Panc1 (cell line): ENCODE measurements at regions not wholly inside any gene's neighbourhood (a gene's known extent, or its start where the extent isn't known, plus 50 kb on each side); places are given as distances from the start of the nearest gene placed in this dataset.

Experiments
- ATAC-seq: fragments of 200-7000 bp; cut with Tn5 transposase; 2 replicates; pipeline ENCODE4 v1.9.1; 2020; ENCODE audit warnings: mild to moderate bottlenecking, moderate library complexity
- BruUV-seq: library from RNA; stranded (reverse); fragments of 400-500 nt; replicated peaks from 2 replicates; lab custom pipeline; 2021; lab: Mats Ljungman, UMichigan
- CTCF ChIA-PET: fragments of 300-600 bp; sonication (Branson Sonifier 250); formaldehyde crosslinking; loops from one replicate; lab custom pipeline; 2022; ENCODE audit warnings: antibody characterized with exemption; lab: Charles Lee
- POLR2A ChIA-PET: fragments of 300-600 bp; sonication (Branson Sonifier 250); formaldehyde crosslinking; loops from one replicate; lab custom pipeline; 2022; ENCODE audit warnings: antibody characterized with exemption; lab: Charles Lee
- DNase-seq: peaks from one replicate; pipeline ENCODE4 v3.0.0-alpha.2; 2010; ENCODE audit warnings: low read depth, low spot score
- H3K27ac ChIP-seq: 2 replicates; pipeline ENCODE4 v1.5.1; 2011; ENCODE audit warnings: mild to moderate bottlenecking, low read length, inconsistent platforms
- H3K27me3 ChIP-seq: fragments of 200-500 bp; sonication (Bioruptor generic); 2 replicates; pipeline ENCODE4 v1.6.0; 2014; ENCODE audit warnings: low read length, inconsistent platforms; ENCODE audit not compliant: control insufficient read depth, insufficient read depth
- H3K36me3 ChIP-seq: fragments of 200-500 bp; sonication (Bioruptor generic); 2 replicates; pipeline ENCODE4 v1.5.1; 2014; ENCODE audit warnings: inconsistent platforms, mild to moderate bottlenecking, low read length, moderate library complexity; ENCODE audit not compliant: control insufficient read depth, insufficient read depth
- H3K4me1 ChIP-seq: 2 replicates; pipeline ENCODE4 v1.5.1; 2011; ENCODE audit warnings: inconsistent platforms, mild to moderate bottlenecking, low read length, moderate library complexity; ENCODE audit not compliant: control insufficient read depth, insufficient read depth
- H3K4me3 ChIP-seq, 2 experiments: 2 replicates each; pipeline ENCODE4 v1.5.1; 2011 to 2012; ENCODE audit warnings: low read depth in 2 of 2, low read length in 2 of 2, mild to moderate bottlenecking in 2 of 2, inconsistent platforms in 1 of 2, moderate library complexity in 1 of 2
- H3K9me3 ChIP-seq: fragments of 200-500 bp; sonication (Bioruptor generic); 2 replicates; pipeline ENCODE4 v1.5.1; 2014; ENCODE audit warnings: low read depth, mild to moderate bottlenecking, inconsistent platforms, low read length, moderate library complexity; ENCODE audit not compliant: control insufficient read depth, insufficient read depth
- CTCF ChIP-seq: fragments of 450-650 bp; IDR thresholded peaks from 2 replicates; pipeline ENCODE4 v1.5.1; 2017; ENCODE audit warnings: mild to moderate bottlenecking
- POLR2AphosphoS5 ChIP-seq: IDR thresholded peaks from 2 replicates; pipeline ENCODE4 v1.6.1; 2012; ENCODE audit warnings: mild to moderate bottlenecking, low read depth, low read length, moderate library complexity
- REST ChIP-seq, 2 experiments: IDR thresholded peaks; 2 replicates each; pipeline ENCODE4 v1.6.1; 2011 to 2012; ENCODE audit warnings: low read depth in 2 of 2, control low read depth in 1 of 2, low read length in 1 of 2, mild to moderate bottlenecking in 1 of 2, moderate library complexity in 1 of 2; ENCODE audit not compliant: insufficient read depth in 1 of 2
- SIN3A ChIP-seq: IDR thresholded peaks from 2 replicates; pipeline ENCODE4 v1.6.1; 2012; ENCODE audit warnings: low read depth, mild to moderate bottlenecking, low read length, moderate library complexity, borderline replicate concordance; ENCODE audit not compliant: insufficient read depth
- TCF7L2 ChIP-seq: IDR thresholded peaks from 2 replicates; pipeline ENCODE4 v1.6.1; 2011; ENCODE audit warnings: mild to moderate bottlenecking, low read depth, low read length, inconsistent platforms
- in situ Hi-C: cut with HindIII; loops from 2 replicates; pipeline ENCODE4 v1.10.0; 2016; ENCODE audit warnings: low sequenced_read_pairs, low pct_unique_long_range_greater_than_20kb
- intact Hi-C: fragments of 100-400 bp; cut with micrococcal nuclease; formaldehyde crosslinking; loops from one replicate; pipeline ENCODE4 v1.10.0; 2022; ENCODE audit not compliant: unreplicated experiment

GRCh38 chr9:121576281-121577075 lies 75.0 kb upstream of the DAB2IP start:
- no peaks in the 10 kb centered on the region for H3K36me3 ChIP-seq
- in situ Hi-C loops = no loop called here
- POLR2A ChIA-PET = no interaction called here
- H3K4me1 ChIP-seq = no peaks in the 10 kb centered on the region
- H3K4me3 ChIP-seq = no peak overlapping the region
- H3K27me3 ChIP-seq = no peaks in the 10 kb centered on the region
- CTCF ChIA-PET = no interaction called here
- ATAC-seq (no peak), DNase-seq (no peak)
- intact Hi-C loops = no loop called here
- BruUV-seq = no TSS peak
- H3K27ac ChIP-seq = no peak overlapping the region
- TF ChIP-seq CTCF = no peak
- no peak for TF ChIP-seq TCF7L2
- no peak for TF ChIP-seq REST (IDR thresholded peaks at IDR 0.05; ENCODE audit: insufficient read depth in 1 of 2, low read depth in 2 of 2, low read length in 1 of 2)
- no peak for TF ChIP-seq POLR2AphosphoS5
- TF ChIP-seq SIN3A = no peak
- H3K9me3 ChIP-seq = no peaks in the 10 kb centered on the region

- POLR2A ChIA-PET = interaction anchor here (0.6 kb wide), 1 partner anchor 20 kb away, joined by 10 read pairs; no protein-coding TSS in a partner anchor
Observed at GRCh38 chr9:121577166-121577565, 74.3 kb upstream of the DAB2IP start.

More at GRCh38 chr9:121577166-121577565, 74.3 kb upstream of the DAB2IP start:
- CTCF ChIA-PET = no interaction called here
- no peak overlapping the region for H3K4me3 ChIP-seq
- no peaks in the 10 kb centered on the region; the same call in 1 of the 2 replicates for H3K4me1 ChIP-seq
- H3K9me3 ChIP-seq = no peaks in the 10 kb centered on the region
- no peak overlapping the region for H3K27ac ChIP-seq
- in situ Hi-C loops (no loop called here), intact Hi-C loops (no loop called here)
- BruUV-seq = no TSS peak
- DNase-seq (no peak), ATAC-seq (no peak)
- no peaks in the 10 kb centered on the region for H3K36me3 ChIP-seq
- TF ChIP-seq TCF7L2 = no peak
- no peak for TF ChIP-seq REST (IDR thresholded peaks at IDR 0.05; ENCODE audit: insufficient read depth in 1 of 2, low read depth in 2 of 2, low read length in 1 of 2)
- TF ChIP-seq SIN3A = no peak
- no peak for TF ChIP-seq CTCF
- TF ChIP-seq POLR2AphosphoS5 = no peak
- H3K27me3 ChIP-seq = no peaks in the 10 kb centered on the region
